Activated CD8-positive, alpha-beta memory T cell treated with anti-CD3 and anti-CD28 coated beads, Interleukin-2, amount 50 U/mL, for 24 hours (primary cell): ENCODE measurements at regions not wholly inside any gene's neighbourhood (a gene's known extent, or its start where the extent isn't known, plus 50 kb on each side); places are given as distances from the start of the nearest gene placed in this dataset.

Experiments
- DNase-seq: peaks from one replicate; pipeline ENCODE4 v3.0.0-alpha.2; 2020; ENCODE audit errors: extremely low read depth

- no peak for DNase-seq
These were observed 159.9 kb upstream of the RNF32 start for GRCh38 chr7:156480671-156481070.

DNA sequence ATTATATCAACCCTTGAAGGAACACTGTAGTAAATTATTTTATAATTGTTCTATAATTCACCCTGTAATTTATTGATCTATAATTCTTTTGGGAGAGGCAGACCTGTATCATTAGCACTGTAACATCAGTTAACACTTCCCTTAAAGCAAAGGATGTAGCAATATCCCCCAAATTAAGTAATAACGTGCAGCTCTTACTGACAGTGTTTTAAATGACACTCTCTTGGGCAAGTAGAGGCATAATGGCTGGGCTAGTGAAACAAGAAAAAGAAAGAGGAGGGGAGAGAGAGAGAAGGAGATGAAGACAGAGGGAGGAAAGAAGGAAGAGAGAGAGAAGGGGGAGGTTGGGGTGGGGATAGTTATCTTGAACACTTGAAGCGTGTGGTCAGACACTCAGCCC lies 161.0 kb upstream of the RNF32 start:
- no peak for DNase-seq

- no peak for DNase-seq
These were observed 162.1 kb upstream of the RNF32 start for GRCh38 chr7:156478486-156478885.

- DNase-seq = no peak
These were observed 164.9 kb upstream of the RNF32 start for GRCh38 chr7:156475666-156476065.

- DNase-seq = no peak
These were observed 165.4 kb upstream of the RNF32 start for GRCh38 chr7:156475179-156475578.

DNA sequence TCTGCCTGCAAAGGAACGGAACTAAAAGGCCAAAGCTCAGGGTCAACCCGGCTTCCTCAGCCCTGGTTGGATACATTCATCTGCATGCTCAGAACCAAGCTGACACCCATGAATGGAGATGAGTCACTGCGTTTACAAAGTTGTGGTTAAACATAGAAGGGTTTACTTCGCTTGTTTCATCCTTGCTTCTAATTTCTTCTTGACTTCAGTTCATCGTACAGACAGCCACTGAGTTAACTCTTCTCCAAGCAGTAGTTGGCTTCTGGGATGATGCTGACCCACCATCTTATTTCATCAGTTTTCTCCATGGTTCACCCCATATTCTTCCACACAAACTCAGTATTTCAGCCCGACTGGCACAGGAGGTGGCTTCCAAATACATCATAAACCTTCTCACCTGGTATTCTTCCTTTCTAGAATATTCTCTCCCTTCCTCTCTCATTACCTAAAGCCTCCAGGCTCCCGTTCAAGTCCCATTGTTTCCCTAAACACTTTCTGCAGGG lies 166.3 kb upstream of the RNF32 start:
- no peak for DNase-seq

- no peak for DNase-seq
These were observed 166.9 kb upstream of the RNF32 start for GRCh38 chr7:156473476-156474240.

DNA sequence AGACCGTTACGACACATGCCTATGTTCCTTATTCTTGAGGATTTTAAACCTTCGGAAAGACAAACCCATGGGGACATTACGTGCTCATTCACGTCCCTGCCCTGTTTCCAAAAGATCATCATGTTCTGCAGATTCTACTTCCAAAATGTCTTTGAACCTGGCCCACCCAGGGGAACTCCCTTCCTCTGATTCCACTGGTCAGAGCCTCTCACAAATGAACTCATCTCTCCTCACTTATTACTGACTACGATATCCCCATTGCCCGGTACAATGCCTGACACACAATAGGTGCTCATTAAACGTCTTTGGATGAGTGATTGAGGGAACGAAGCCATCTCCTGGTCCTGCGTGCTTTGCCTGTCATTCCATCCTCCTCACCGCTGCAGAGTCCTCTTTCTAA lies 168.3 kb upstream of the RNF32 start:
- DNase-seq = no peak

DNA sequence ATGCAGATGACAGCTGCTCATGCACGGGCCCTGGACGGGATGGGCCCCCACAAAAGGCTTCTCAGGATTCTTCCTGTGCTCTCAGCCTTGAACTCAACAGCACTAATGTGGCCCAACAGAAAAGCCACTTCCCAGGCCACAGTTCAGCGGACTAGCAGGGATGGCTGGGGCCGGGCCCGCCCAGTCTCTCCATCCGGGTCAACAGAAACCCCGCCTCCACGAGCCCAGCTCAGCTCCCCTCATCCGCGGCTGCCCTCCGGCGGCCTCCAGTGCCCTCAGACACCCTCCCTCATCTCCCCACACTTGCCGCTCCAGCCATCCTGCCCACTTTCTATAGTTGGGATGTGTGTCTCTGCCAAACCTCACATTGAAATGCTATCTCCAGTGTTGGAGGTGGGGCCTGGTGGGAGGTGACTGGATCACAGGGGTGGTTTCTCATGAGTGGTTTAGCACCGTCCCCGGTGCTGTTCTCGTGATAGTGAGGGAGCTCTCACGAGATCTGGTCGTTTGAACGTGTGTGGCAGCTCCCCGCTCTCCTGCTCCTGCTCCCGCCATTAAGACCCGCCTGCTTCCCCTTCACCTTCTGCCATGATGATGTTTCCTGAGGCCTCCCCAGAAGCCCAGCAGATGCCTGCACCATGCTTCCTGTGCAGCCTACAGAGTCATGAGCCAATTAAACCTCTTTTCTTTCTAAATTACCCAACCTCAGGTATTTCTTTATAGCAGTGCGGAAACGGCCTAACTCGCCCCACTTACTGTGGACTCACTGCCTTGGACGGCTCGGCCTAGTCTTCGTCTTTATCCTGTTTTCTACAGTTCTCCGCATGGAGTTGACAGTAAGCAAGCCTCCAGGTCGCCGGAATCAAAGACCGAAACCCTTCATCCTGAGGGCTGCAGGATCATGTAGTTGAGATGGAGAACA lies 169.9 kb upstream of the RNF32 start:
- DNase-seq = no peak

DNA sequence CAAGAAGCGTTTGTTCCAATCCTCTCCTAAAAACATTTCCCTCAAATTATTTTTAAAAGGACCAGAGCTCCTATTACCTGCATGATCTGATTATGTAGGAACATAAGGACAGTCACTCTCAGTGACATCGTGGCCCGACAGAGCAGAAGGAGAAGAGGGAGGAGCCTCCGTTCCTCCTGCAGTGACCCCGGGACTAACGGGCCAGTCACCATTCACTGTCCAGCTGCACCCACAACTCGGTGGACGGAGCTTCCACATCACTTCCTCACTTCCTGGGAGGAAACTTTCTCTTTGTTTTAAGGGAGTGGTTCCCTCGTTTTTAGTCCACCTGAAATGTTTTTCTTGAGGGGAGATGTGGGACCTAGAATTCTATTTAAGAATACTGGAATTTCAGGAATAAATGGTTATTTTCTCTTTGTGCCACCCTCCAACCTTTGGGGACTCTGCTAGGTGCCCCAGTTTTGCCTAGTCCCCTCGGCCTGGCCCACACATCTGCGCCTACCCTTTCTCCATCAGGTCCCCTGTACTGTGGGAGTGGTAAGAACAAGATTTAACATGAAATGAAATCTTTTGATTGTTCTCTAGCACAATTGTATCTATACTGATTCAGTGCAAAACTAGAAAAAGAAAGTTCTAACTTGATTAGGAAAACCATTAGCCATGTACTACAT lies 173.5 kb upstream of the RNF32 start:
- no peak for DNase-seq

GRCh38 chr7:156466272-156466671 lies 174.3 kb upstream of the RNF32 start:
- no peak for DNase-seq

DNA sequence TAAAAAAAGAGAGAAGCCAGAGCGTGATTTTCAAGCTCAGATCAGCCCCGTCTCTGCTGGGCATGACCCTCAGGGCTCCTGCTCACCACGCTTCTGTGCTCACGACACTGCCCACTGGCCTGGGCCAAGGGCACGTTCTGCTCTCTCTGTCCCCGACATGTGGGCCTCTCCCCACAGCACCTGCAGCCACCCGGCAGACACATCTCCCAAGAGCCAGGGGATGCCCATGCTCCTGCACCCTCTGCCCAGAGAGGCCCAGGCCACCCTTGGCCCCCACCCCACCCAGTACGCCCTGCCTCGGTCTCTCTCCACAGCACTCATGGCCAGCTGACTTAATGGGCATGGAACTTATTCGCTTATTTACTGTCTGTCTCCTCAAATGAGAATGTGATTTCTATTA lies 175.4 kb upstream of the RNF32 start:
- DNase-seq = no peak

- DNase-seq = no peak
These were observed 176.2 kb upstream of the RNF32 start for GRCh38 chr7:156464339-156464738.

- no peak for DNase-seq
These were observed 177.3 kb upstream of the RNF32 start for GRCh38 chr7:156463280-156463679.

DNA sequence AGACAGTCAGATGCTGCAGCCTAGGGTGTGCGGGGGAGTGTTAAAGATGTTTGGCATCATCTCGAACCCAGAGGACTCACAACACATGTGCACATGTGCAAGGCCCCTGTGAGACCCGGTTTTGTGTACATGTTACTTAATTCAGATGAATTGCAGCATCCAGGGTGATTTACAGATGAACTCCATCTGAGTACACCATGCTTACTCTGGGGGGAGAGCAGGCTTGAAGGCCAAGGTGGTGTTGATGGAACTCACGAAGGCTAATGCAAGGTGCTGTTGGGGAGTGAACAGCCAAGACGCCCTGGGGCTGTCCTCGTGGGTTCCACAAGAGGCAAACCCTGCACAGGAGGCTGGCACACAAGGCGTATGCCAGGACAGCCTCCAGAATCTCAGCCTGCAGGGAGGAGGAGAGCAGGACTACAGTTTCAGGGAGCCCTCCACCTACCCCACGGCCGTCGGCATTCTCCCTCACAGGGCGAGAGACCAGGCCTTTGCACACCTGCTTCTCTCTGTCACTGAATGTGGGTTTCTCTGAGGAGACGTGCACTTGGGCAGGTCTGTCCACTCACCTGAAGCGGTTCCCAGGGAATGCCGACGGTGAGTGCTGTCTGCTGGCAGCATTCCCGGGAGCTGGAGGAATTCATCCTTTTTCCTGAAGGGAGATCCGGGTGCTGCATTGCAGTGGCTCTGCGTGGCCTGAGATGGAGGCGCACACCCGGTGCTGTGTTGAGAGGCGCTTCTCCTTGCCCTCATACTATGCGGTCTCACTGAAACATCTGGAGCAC lies 178.5 kb upstream of the RNF32 start:
- DNase-seq = no peak

GRCh38 chr7:156460858-156461627 lies 179.5 kb upstream of the RNF32 start:
- DNase-seq = no peak

DNA sequence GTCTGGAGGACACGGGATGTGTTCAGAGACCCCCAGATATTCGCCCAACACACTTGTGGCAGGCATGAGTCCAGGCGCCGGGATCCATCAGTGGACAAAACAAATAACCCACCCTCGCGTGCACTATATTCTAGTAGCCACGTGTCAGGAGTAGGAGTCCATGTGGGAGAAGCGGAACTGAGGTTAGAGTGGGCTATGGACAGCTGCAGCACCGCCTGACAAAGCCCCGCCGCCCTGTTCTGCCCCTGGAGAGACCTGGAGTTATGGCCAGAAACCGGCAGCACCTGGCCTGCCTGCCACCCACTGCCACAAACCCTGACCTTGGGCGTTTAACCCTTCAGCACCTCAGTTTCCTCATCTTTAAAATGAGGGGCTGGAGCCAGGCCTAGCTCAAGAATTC lies 181.0 kb upstream of the RNF32 start:
- no peak for DNase-seq

DNA sequence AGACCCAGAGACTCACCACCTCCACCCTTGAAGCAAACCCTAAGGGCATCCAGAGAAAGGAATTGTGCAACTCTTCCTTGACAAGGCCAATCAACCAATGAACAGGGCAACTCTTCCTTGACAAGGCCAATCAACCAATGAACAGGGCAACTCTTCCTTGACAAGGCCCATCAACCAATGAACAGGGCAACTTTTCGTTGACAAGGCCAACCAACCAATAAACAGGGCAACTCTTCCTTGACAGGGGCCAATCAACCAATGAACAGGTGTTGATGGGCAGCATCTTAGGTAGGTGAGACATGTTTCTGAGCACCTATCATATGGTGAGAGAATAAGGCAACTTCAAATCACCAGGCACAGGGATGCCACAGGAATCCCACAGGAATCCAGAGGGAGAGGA lies 181.5 kb upstream of the RNF32 start:
- DNase-seq = no peak

GRCh38 chr7:156458011-156458410 lies 182.6 kb upstream of the RNF32 start:
- DNase-seq = no peak

GRCh38 chr7:156456503-156457115 lies 184.0 kb upstream of the RNF32 start:
- DNase-seq = no peak
